Anterior cingulate cortex (tissue), 58 donors: ENCODE measurements at regions not wholly inside any gene's neighbourhood (a gene's known extent, or its start where the extent isn't known, plus 50 kb on each side); places are given as distances from the start of the nearest gene placed in this dataset.
A peak's percentile ranks its signal among the peaks of the same experiment; 100 is the strongest.

Source experiments
- DNase-seq, 58 donors: peaks; one replicate each; lab custom pipeline; 2025; lab: John Stamatoyannopoulos, UW

DNA sequence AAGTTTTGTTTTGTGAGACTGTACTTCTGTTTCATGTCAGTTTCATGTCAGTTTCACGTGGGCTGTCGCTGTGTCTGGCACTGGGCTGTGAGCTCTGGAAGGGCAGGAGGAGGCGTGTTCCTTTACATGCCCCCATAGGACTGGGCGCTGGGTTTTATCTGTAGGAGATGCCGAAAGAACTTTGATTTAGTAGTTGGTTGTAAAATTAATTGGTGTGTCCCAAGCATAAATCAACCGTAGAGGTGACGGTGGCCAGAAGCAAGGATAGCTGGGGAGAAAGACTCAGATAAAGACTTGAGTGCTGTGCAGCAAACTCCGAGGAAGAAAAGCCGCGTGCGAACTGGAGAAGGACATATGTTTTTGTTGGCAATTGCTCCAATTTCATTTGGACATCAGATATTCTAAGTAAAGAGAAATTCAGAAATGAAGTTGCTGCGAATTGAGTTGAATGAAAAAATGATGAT, 182.5 kb downstream of the VRK1 start:
- no peak for DNase-seq

DNA sequence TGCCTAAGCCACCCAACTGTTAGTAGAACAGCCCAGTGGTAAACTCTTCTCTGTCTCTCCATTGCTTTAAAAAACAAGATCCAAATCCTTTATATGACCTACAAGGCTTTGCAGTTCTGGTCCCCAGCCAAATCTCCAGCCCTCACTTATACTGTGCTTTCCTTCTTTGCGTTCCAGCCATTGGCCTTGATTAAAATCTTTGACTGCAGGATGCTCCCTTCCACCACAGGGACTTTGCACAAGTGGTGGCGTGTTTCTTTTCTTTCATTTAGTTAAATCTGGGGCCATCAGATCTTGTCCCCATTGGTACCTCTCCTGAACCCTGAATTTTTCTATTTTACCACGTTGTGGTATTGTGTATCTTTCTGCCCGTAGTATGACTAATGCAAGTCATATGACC, 183.7 kb downstream of the VRK1 start:
- no peak for DNase-seq

DNA sequence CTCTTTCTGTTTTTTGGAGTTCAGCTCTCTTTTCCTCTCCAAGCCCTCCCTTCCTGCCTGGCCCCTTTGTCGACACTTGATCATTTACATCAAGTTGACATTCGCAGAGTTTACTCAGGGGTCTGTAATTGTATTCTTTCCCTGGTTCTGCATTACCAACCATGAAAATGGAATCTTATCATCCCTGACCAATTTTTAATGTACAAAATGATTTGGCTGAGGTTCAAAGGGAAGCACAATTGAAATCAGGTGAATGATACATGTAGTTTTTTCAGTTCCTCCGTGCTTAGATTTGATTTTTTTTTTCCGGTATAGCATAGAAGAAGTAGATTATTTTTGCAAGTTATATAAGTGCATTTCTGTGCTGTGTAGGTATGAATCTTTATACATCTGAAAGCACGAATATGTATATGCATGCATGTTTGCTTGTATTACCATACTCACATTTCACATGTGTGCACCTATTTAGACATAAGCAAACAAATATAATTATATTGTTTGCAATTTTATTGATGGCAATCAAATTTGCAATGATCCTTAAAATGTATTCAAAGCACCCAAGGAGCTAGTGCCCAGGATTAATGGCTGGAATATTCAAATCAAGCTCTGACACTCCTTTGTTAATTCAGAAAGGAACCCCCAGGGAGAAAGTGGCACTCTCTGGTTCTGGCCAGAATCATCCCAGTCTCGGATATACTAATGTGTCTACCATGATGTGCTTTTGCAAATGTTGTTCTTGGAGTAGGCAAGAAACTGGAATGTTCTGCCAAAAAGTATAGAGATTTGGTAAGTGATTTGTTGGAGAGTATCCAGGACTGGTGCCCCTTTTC, 189.3 kb downstream of the VRK1 start:
- no peak for DNase-seq

DNA sequence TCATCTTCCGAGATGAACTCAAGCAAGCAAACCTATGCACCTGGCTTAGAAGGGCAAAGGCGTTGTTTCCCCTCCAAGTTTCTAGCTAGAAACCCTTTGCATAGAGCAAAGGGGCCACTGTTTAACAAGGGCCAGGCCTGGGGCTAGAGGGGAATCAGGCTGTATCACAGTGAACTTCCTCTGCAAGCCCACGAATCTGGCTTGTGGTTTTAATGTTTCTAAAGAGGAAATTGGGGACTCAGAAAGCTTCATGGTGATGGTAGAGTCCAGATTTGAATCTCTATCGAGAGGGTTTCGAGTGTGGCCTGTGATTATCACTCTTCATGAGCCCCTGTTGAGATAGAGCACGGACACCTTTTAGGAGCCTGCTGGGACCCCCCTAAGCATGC, 189.9 kb downstream of the VRK1 start:
- no peak for DNase-seq

DNA sequence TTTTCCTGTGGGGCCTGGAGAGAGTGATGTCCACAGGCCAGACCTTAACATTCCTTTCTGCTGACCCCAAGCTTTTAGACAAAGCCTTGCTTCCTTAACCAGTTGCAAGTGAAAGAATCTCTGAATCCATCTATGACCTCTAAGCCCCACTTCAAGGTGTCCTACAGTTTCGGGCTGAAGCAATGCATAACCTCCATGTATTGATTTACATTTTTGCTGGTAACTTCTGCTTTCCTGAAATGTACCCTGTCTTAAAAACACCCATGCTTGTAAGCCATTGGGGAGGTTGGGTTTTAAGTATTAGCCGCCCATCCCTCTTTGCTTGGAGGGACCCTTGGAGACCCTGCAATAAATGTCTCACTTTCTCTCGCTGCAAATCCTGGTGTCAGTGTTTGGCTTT, 190.6 kb downstream of the VRK1 start:
- no peak for DNase-seq

DNA sequence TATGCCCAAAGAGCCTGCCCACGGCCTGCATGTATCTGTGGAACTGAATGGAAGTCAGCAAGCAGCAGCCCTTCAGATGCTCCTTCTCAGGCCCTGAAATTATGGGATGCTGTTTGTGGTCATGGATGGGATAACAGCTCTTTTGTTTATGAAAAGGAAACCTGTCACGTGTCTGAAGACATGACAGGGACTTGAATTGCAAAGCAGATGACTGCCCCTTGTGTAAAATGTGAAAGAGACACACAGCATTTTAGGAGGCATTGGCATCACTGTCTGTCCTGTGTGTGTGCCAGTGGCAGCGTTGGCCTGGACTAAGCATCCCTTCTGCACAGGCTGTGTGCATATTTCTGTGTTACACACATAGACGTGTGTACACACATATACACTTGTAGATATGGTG, 192.1 kb downstream of the VRK1 start:
- peak in 17 of 58 donors; percentile 3 to 70 (median 27) for DNase-seq

DNA sequence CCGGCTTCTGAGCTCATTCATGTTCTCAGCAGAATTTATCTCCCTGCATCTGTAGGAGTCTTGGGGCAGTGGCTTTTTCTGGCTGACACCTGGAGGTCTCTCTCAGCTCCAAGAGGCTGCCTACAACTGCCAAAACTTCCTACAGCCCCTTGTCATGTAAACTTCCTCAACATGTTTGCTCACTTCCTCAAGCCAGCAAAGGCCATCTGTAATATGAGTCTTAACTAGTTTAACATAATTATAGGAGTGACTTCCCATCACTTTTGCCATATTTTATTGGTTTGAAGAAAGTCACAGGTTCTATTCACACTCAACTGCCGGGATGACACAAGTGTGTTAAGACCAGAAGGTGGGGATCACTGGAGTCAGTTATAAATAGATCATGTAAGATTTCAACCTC, 194.0 kb downstream of the VRK1 start:
- DNase-seq: no peak

DNA sequence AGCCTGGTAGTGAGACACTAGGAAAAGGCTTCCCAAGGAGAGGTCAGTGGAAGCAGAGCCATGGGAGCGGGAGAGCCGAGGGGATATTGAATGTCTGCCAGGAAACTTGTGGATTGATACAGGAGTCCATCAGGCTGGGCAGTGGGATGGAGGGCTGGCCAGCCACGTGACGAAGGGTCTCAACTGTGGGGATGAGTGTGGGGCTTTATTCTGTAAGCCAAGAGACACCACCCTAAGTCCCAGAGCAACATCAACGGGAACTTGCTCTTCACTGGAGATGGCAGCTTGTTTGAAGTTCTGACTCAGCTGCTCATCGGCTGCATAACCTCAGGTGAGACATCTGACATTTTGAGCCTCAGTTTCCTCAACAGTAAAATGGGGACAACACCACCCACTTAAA, 197.8 kb downstream of the VRK1 start:
- DNase-seq: no peak

DNA sequence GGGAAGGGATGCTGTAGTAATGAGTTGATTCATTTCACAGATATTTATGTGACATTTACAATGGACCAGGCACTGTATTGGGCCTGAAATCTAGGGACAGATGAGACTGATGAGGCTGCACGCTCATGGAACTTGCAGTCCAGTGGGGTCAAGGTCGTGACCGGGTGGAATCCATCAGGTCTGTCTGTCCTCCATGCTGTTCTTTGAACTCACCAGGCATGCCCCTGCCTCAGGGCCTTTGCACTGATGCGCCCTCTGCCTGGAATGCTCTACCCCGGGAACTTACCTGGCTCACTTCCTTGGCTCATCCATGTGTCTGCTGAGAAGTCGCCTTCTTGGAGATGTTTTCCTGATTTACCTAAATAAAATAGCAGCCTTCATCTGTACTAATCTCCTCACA, 200.1 kb downstream of the VRK1 start:
- DNase-seq: no peak

DNA sequence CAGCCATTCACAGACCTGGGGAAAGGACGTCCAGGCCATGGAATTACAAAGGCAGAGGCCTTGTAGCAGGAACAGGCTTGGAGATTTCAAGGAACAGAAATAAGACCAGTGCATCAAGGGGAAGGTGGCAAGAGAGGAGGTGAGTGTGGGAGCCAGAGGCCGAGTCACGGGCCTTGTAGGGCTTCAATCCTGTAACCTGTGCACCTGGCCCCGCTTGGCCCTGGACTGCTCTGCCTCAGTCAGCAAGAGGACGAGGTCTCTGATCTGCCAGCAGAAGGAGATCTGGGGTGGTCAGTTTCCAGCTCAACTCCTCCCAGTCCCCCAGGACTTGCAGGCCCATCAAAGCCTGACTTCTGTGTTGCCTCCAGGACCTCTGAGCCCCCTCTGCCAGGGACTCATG, 200.8 kb downstream of the VRK1 start:
- DNase-seq: no peak

DNA sequence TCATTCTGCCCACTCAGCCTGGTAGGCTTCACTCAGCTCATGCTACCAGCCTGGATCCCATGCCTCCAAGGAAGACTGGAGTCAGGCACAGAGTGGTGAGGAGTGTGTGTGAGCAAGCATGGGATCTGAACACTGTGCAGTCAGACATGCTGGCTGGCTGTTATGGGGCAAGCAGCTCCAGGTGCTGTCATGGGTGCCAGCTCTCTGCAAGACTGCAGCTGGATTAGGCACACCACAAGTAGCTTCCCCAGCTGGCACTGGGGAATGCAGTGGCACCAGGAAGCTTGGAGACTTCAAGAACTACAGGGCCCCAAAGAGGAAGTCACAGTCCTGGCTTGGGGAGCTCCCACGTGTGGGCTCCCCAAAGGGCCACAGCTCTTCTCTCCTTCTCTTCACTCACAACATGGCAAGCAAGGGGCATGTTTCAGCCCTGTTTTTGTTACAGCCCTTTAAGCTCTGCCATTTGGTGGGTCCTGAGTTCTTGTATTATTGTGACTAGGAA, 202.5 kb downstream of the VRK1 start:
- no peak for DNase-seq

DNA sequence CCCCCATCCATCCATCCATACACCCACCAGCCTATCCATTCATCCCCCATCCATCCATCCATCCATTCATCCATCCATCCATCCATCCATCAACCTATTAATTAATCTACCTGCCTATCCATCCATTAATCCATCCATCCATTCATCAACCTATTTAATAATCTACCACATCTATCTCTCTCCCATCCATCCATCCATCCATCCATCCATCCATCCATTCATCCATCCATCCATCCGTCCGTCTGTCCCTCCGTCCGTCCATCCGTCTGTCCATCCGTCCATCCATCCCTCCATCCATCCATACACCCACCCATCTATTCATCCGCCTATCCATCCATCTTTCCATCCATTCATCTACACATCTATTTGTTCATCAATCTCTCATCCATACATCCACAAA, 205.3 kb downstream of the VRK1 start:
- DNase-seq: no peak

DNA sequence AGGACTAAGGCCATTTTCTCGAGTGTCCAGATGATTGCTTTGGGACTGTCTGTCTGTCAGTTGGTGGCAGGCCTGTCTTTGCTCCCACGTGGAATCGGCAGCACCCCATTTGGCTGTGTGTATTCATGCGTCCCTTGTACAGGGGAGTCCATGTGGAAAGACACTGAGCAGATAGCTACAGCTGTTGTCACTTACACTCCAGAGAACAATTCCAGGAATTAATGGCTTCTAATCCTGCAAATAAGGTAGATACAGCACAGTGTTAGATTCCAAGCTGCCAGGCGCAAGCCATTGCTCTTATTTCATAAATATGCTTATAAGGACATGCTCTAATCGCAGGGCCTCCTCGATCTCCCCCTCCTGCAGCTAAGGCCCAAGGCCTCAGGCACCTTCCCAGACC, 208.8 kb downstream of the VRK1 start:
- no peak for DNase-seq

DNA sequence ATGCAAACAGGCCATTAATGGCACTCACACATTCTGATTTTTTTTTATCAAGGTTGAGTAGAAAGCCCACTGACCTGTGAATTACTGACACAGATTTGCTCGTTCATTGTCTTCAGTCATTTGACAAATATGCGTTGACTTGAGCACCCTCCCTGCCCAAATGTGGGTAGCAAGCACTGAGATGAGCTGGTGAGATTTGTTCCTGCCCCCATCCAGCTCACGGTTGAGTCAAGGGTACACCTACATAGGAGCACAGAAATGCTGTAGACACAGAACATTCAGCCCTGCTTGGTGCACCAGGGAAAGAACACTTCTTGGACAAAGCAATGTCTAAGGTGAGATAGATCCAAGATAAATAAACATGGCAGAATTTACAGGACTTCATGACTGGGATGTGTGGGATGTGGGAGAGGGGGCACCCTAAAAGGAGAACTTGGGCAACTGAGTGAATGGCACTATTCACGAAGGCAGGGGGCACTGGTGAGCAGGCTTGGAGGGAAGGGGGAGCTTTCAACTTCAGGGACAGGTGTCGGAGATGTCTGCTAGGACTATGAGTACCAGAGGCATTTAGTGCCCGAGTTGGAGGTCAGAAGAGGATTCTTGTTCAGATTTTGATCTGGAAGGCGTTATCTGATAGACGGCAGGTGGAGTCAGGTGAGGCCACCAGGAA, 213.4 kb downstream of the VRK1 start:
- DNase-seq: no peak

DNA sequence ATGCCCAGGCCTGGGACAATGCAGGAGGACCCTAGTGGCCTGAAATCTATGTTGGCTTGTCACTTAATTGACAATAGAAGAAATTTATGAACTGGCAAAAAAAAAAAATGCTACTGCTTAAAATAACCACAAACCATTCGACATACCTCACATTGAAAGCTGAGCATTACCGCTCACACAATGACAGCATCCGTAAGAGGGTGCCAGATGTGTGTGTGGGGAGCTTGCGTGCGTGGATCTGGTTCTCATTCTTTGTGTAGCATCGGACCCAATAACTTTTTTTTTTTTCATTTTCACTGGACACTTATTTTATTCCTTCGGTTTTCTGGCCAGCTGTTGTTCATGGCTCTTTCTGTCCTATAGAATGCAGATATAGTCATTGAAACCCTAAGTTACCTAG, 216.7 kb downstream of the VRK1 start:
- no peak for DNase-seq

DNA sequence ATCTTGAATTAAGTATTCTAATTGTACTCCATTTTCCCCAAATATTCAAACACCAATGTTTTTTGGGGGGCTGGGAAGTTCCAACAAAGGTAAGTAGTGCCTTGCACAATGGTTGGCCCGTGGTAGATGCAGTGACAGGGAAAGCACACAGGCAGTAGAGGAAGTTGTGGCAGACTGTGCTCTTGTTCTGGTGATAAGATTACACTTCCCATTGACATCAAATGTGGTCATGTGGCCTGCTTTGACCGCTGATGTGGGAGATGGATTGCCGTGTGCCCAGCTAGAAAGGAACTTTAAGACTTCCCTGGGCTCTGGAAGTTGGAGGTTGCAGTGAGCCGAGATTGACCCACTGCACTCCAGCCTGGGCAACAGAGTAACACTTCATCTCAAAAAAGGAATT, 223.8 kb downstream of the VRK1 start:
- DNase-seq: peak in 5 of 58 donors; percentile 4 to 21 (median 9)

DNA sequence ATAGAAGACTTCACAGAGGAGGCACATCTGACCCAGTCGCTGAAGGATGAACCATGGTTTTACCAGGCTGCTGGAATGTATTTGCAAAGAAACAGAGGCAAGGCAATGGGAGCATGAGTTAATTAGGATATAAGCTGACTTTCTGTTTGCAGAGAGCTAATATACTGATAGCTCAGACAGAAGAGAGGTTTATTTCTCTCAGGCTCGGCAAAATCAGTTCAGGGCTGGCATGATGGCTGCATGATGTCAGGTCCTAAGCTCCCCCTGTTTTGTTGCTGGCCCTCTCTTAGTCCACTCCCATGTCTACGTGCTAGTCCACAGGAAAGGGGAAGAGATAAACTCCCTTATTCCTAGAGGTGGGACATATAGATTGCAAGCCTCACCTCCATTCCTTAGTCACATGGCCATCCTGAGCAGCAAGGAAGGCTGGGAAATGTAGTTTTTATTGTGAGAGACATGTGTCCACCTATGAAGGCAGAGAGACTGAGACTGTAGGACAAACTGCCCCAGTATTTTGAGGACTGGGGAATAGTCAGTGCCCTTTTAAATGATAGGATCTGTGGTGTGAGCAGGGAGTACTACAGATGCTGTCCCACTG, 224.5 kb downstream of the VRK1 start:
- DNase-seq: no peak

DNA sequence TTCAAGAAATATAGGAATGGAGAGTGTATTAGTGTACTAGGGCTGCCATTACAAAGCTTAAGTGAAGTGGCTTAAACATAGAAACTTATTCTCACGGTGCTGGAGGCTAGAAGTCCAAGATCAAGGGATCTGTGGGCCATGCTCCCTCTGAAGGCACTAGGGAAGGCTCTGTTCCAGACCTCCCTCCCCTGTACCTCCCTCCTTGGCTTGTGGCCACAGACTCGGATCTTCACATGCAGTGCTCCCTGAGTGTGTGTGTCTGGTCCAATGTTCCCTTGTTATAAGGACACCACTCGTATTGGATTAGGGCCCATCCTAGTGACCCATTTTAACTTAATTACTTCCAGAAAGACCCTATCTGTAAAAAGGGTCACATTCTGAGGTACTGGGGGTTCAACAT, 225.6 kb downstream of the VRK1 start:
- DNase-seq: no peak

DNA sequence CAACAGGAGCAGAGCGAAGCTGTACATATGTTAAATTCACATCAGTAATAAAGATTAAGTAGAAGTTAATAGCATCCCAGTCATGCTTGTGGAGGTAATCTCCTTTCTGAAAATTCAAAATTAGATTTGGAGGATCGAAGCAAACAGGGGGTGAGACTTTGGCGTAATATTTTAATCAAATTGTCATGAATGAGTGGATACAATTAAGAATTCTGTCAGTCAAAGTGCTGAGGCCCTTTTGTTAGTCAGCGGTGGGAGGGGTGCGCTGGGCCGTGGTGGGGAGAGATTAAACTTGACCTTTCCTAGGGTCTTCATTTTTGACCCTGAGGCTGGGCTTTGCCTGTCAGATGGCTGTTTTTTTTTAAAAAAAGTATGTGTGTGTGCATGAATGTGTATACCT, 226.7 kb downstream of the VRK1 start:
- DNase-seq: no peak

DNA sequence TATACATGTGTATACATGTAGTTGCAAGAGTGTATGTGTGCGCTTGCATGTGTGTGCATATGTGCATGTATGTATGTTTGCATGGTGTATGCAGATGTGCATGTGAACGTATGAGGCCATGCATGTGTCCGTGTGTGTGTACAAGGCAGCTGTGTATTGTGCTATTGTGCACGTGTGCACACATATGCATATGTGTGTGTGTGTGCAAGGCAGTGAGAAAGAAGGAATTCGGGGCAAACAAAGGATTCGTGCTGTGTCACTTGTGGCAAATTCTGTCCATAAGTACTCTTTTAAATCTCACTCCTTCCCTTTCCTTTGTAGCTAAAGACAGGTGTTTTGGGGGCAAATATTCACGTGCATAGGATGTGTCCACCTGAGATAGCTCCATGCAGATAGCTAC, 227.1 kb downstream of the VRK1 start:
- DNase-seq: no peak

DNA sequence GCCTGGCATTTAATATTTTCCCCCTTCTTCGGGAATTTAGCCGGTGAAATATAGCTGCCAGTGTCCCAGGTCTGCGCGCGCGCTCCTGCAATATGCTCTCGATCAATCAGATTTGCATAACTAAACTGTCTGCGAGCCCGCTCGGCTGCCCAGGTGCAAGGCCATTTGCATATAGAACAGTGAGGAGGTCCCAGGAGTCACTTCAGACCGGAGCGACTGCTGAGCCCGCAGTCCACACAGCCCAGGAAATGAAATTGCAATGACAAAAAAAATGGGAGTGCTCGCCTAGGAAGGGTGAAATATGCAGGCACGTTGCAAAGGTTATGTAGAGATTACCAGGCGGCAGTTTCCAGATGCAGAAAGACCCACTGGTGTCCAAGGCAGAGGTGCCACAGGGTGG, 228.5 kb downstream of the VRK1 start:
- DNase-seq: no peak
